CD8-positive, alpha-beta memory T cell (primary cell): ENCODE measurements at regions not wholly inside any gene's neighbourhood (a gene's known extent, or its start where the extent isn't known, plus 50 kb on each side); places are given as distances from the start of the nearest gene placed in this dataset.

Source experiments
- CTCF ChIA-PET: fragments of 350-600 bp; sonication (Branson Sonifier 250); formaldehyde crosslinking; loops from one replicate; lab custom pipeline; 2021; ENCODE audit warnings: antibody characterized with exemption; lab: Charles Lee
- POLR2A ChIA-PET: fragments of 350-600 bp; sonication (Branson Sonifier 250); formaldehyde crosslinking; loops from one replicate; lab custom pipeline; 2021; ENCODE audit warnings: antibody characterized with exemption; lab: Charles Lee
- DNase-seq, 5 donors: peaks; one replicate each; pipeline versions ENCODE4 v3.0.0 to v3.0.0-alpha.2; 2020 to 2022; ENCODE audit warnings: mixed read lengths in 1 of 5
- H3K27ac ChIP-seq: one replicate; pipeline ENCODE4 v1.7.0; 2013; ENCODE audit warnings: low read depth, mild to moderate bottlenecking, low read length, moderate library complexity
- H3K27me3 ChIP-seq: 2 replicates; pipeline ENCODE4 v1.7.0; 2013; ENCODE audit warnings: low read length, mild to moderate bottlenecking; ENCODE audit not compliant: insufficient read depth, poor library complexity, severe bottlenecking
- H3K36me3 ChIP-seq: 2 replicates; pipeline ENCODE4 v1.7.0; 2013; ENCODE audit warnings: mild to moderate bottlenecking, low read length, moderate library complexity; ENCODE audit not compliant: insufficient read depth
- H3K4me1 ChIP-seq: 2 replicates; pipeline ENCODE4 v1.7.0; 2013; ENCODE audit warnings: mild to moderate bottlenecking, low read length, moderate library complexity; ENCODE audit not compliant: insufficient read depth
- H3K4me3 ChIP-seq: 2 replicates; pipeline ENCODE4 v1.7.0; 2013; ENCODE audit warnings: mild to moderate bottlenecking, low read length
- H3K9me3 ChIP-seq: 2 replicates; pipeline ENCODE4 v1.7.0; 2013; ENCODE audit warnings: mild to moderate bottlenecking, low read length
- H3K27ac Mint-ChIP-seq, 8 donors: one replicate each; pipeline ENCODE4 v1.8.0; 2020 to 2021; ENCODE audit warnings: mixed read lengths in 8 of 8, mild to moderate bottlenecking in 6 of 8, inconsistent platforms in 3 of 8, moderate library complexity in 3 of 8
- H3K27me3 Mint-ChIP-seq, 2 donors: one replicate each; pipeline ENCODE4 v1.8.0; 2020 to 2021; ENCODE audit warnings: mixed read lengths in 2 of 2, mild to moderate bottlenecking in 1 of 2, moderate library complexity in 1 of 2
- H3K36me3 Mint-ChIP-seq, 3 donors: one replicate each; pipeline ENCODE4 v1.8.0; 2020 to 2021; ENCODE audit warnings: mixed read lengths in 3 of 3, inconsistent platforms in 1 of 3, mild to moderate bottlenecking in 1 of 3
- H3K4me1 Mint-ChIP-seq, 3 donors: one replicate each; pipeline ENCODE4 v1.8.0; 2020 to 2021; ENCODE audit warnings: mixed read lengths in 3 of 3, inconsistent platforms in 1 of 3, mild to moderate bottlenecking in 1 of 3
- H3K4me3 Mint-ChIP-seq, 7 donors: one replicate each; pipeline ENCODE4 v1.8.0; 2020 to 2021; ENCODE audit warnings: mixed read lengths in 7 of 7, mild to moderate bottlenecking in 6 of 7, moderate library complexity in 4 of 7, inconsistent platforms in 2 of 7
- H3K9me3 Mint-ChIP-seq, 5 donors: one replicate each; pipeline ENCODE4 v1.8.0; 2020 to 2022; ENCODE audit warnings: mixed read lengths in 5 of 5, mild to moderate bottlenecking in 3 of 5, moderate library complexity in 2 of 5, inconsistent platforms in 1 of 5

DNA sequence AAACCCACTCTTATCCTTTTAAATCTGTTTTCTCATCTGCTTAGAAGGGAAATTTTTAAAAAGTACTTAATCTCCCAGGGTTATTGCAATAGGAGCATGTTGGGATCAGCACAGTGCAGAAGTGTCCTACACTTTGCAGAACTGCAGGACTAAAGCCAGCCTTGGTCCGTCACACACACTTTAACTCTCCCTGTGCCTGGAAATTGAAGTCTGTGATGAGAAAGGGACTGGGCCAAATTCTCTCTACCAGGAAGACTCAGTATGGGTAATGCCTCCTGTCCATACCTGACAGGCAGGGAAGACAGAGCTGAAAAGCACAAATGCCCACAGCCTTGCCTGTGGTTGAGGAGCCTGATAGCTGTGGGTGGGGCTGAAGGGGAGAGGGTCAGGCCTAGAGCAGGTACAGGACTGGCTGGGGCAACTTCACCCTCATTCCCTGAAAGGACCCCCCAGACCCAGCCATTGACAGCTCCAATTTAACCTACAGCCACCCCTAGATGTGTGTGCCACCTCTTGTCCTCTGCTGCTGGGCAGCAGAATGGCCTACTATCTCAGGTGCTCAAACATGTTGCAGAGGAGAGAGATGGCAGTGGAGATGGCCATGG, 377.2 kb upstream of the KLHL29 start:
- no peaks in the 10 kb centered on the region for H3K4me1 Mint-ChIP-seq
- H3K27me3 Mint-ChIP-seq: no peaks in the 10 kb centered on the region
- CTCF ChIA-PET: interaction anchor here (1.1 kb wide), 1 partner anchor 9 kb away, joined by 3 read pairs; no protein-coding TSS in a partner anchor

DNA sequence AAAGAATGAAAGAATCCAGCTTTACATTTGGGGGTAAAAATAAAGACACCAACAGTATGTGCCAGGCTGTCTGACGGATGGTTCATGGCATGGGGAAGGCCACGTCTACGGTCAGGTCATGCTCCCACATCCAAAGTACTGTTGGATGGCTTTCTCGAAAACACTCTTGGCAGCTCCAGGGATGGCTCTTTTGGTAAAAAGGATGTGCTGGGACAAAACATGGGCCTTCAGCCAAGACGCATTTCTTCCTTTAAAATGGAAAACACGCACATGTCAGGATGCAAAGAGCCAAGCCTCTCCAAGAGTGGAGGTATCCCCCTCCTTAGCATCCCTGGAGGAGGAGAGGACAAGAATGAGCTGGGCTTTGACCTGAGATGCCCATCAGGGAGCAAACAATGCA, 376.5 kb upstream of the KLHL29 start:
- no peak overlapping the region for H3K27ac ChIP-seq
- no peak overlapping the region for H3K4me3 ChIP-seq
- H3K36me3 ChIP-seq: no peaks in the 10 kb centered on the region
- POLR2A ChIA-PET: no interaction called here
- Mint-ChIP-seq H3K9me3 (peaks cover 0 to 9% (median 2%) of the 10 kb centered on the region in 5 donors), H3K27ac (no peak overlapping the region), H3K27me3 (no peaks in the 10 kb centered on the region), H3K4me3 (no peak overlapping the region), H3K36me3 (no peaks in the 10 kb centered on the region), H3K4me1 (no peaks in the 10 kb centered on the region)
- CTCF ChIA-PET: interaction anchor here (1.1 kb wide), 1 partner anchor 8 kb away, joined by 3 read pairs; no protein-coding TSS in a partner anchor
- no peaks in the 10 kb centered on the region for H3K4me1 ChIP-seq
- no peaks in the 10 kb centered on the region for H3K27me3 ChIP-seq
- no peaks in the 10 kb centered on the region for H3K9me3 ChIP-seq
- no peak for DNase-seq

More for the DNA sequence above, 377.2 kb upstream of the KLHL29 start:
- Mint-ChIP-seq H3K9me3 (peaks cover 0 to 9% (median 2%) of the 10 kb centered on the region in 5 donors), H3K27ac (no peak overlapping the region), H3K4me3 (no peak overlapping the region), H3K36me3 (no peaks in the 10 kb centered on the region)
- H3K36me3 ChIP-seq: no peaks in the 10 kb centered on the region
- no peak for DNase-seq
- H3K9me3 ChIP-seq: no peaks in the 10 kb centered on the region
- POLR2A ChIA-PET: no interaction called here
- H3K4me1 ChIP-seq: no peaks in the 10 kb centered on the region
- no peaks in the 10 kb centered on the region for H3K27me3 ChIP-seq
- H3K4me3 ChIP-seq: no peak overlapping the region
- no peak overlapping the region for H3K27ac ChIP-seq

DNA sequence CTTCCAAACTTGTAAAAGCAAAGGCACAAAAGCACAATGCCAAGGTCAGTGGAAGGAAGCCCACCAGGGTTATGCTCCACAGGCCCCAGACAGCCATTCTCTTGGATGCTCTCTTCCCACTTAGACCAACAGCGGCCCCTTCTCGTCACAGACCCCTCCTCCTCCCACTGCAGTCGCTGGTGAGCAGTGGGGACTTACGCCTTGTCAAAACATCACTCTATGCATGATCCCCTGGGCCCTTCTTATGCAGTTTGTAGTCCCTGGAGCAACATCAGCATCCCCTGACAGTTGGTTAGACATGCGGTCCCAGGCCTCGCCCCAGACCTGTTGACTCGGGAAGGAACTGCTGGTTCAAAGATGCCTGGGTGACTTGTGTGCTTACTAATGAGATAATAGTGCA, 376.0 kb upstream of the KLHL29 start:
- no peak overlapping the region for H3K27ac Mint-ChIP-seq
- no peaks in the 10 kb centered on the region for H3K27me3 Mint-ChIP-seq
- Histone ChIP-seq H3K4me1 (no peaks in the 10 kb centered on the region), H3K4me3 (no peak overlapping the region), H3K36me3 (no peaks in the 10 kb centered on the region), H3K27me3 (no peaks in the 10 kb centered on the region), H3K27ac (no peak overlapping the region), H3K9me3 (no peaks in the 10 kb centered on the region)
- no peaks in the 10 kb centered on the region for H3K36me3 Mint-ChIP-seq
- CTCF ChIA-PET: no interaction called here
- H3K9me3 Mint-ChIP-seq: peaks cover 0 to 9% (median 2%) of the 10 kb centered on the region in 5 donors
- H3K4me1 Mint-ChIP-seq: no peaks in the 10 kb centered on the region
- H3K4me3 Mint-ChIP-seq: no peak overlapping the region
- no peak for DNase-seq
- POLR2A ChIA-PET: no interaction called here

DNA sequence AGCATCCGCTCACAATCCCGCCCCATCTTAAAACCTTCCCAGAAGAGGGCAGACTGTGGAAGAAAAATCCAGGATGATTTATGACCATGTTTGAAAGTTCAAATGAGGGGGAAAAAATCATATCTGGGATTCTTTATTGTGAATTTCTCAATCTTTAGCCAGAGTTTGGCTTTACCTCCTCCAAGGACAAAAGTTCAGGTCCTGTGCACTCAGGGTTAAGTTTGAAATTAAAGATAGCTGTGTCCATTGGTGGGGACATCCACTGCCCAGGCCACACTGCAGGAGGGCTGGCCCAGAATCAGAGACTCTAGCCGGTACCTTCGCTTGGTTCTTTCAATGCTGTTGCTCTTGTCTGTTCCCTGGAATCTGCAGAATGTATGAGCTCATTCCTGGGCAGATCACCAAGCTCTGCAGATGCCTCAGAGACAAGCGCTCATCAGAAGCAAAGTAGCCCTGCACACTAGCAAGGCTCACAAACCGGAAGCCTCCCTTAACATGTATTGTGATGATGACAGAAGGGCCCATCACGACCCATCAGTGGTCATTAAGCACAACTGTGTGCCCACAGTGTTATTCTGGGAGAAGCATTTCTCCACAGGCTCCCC, 375.3 kb upstream of the KLHL29 start:
- no peaks in the 10 kb centered on the region for H3K9me3 ChIP-seq
- H3K27me3 ChIP-seq: no peaks in the 10 kb centered on the region
- Mint-ChIP-seq H3K4me1 (no peaks in the 10 kb centered on the region), H3K27me3 (no peaks in the 10 kb centered on the region), H3K4me3 (no peak overlapping the region), H3K9me3 (peaks cover 0 to 9% (median 2%) of the 10 kb centered on the region in 5 donors), H3K27ac (no peak overlapping the region), H3K36me3 (no peaks in the 10 kb centered on the region)
- DNase-seq: no peak
- no peaks in the 10 kb centered on the region for H3K4me1 ChIP-seq
- ChIA-PET POLR2A (no interaction called here), CTCF (no interaction called here)
- no peak overlapping the region for H3K4me3 ChIP-seq
- no peak overlapping the region for H3K27ac ChIP-seq
- H3K36me3 ChIP-seq: no peaks in the 10 kb centered on the region

DNA sequence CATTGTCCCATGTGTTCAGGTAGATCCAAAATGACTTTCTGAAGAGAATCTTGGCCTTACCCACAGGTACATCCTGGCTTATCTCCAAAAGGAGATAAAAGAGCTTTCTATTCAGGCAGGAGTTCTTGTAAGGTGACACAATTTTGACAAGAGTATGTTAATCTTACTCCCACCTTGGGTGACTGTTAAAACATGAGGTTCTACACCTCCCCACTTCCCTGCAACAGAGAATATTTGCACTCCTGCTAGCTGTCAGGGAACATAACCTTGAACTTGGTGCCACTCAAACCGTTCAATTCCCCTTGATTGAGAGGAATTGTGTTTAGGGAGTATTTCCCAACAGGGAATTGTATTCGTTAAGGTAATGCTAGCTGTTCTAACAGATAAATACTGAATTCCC, 372.5 kb upstream of the KLHL29 start:
- Histone ChIP-seq H3K36me3 (no peaks in the 10 kb centered on the region), H3K9me3 (no peaks in the 10 kb centered on the region), H3K27ac (no peak overlapping the region), H3K4me1 (no peaks in the 10 kb centered on the region), H3K27me3 (no peaks in the 10 kb centered on the region), H3K4me3 (no peak overlapping the region)
- Mint-ChIP-seq H3K4me3 (no peak overlapping the region), H3K27ac (no peak overlapping the region), H3K9me3 (peaks cover 0 to 15% (median 0%) of the 10 kb centered on the region in 5 donors), H3K36me3 (no peaks in the 10 kb centered on the region), H3K4me1 (no peaks in the 10 kb centered on the region), H3K27me3 (no peaks in the 10 kb centered on the region)
- no peak for DNase-seq
- ChIA-PET POLR2A (no interaction called here), CTCF (no interaction called here)

DNA sequence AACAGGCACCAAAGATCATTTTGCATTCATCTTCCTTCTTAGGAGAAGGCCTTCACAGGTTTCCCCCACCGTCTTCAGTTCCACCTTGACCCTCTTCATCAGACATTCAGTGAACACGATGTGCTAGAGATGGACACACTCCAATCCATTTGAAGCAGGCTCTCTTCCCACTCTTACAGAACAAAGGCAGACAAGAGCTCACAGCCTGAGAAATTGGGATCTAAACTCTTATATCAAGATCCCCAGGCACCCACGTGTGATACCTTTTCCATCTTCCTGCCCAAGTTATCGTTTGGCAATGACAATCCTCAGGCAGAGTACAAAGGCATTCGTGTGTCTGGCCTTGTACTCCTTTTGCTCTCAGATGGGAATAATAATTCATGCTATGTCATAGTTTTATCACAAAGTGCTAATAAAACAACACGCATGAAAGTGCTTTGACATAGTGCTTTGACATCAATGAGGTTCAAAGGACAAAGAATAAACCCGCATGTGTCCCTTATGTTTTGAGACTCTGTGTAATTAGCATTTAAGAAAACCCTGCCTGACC, 369.3 kb upstream of the KLHL29 start:
- no peak for DNase-seq
- Histone ChIP-seq H3K9me3 (no peaks in the 10 kb centered on the region), H3K4me3 (no peak overlapping the region), H3K4me1 (no peaks in the 10 kb centered on the region), H3K36me3 (no peaks in the 10 kb centered on the region), H3K27me3 (no peaks in the 10 kb centered on the region), H3K27ac (no peak overlapping the region)
- Mint-ChIP-seq H3K9me3 (peaks cover 0 to 7% (median 0%) of the 10 kb centered on the region in 5 donors), H3K4me1 (no peaks in the 10 kb centered on the region), H3K27me3 (no peaks in the 10 kb centered on the region), H3K27ac (no peak overlapping the region), H3K36me3 (no peaks in the 10 kb centered on the region), H3K4me3 (no peak overlapping the region)
- ChIA-PET POLR2A (no interaction called here), CTCF (no interaction called here)

DNA sequence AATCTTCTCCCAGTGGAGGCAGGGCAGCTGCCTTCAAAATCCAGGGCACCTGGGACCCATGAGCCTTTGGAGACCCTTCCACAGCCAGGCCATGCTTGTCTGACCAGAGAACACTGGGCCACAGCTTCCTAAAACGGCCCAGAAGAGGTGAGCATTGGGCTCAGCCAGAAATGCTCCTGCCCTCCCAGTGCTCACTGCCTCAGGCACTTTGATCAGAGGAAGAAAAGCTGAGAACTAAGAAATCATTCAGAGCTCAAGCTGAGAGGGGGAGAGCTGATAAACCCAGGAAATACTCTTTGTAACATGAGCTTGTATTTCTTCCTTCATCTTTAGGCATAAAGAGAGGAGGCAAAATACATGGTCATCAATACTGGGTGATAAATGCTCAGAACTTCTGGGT, 365.5 kb upstream of the KLHL29 start:
- Mint-ChIP-seq H3K36me3 (peaks cover 0 to 1% (median 0%) of the 10 kb centered on the region in 3 donors), H3K9me3 (peaks cover 0 to 6% (median 0%) of the 10 kb centered on the region in 5 donors), H3K27ac (no peak overlapping the region), H3K27me3 (peaks cover 0 to 1% of the 10 kb centered on the region in 2 donors), H3K4me1 (no peaks in the 10 kb centered on the region), H3K4me3 (no peak overlapping the region)
- Histone ChIP-seq H3K4me1 (no peaks in the 10 kb centered on the region), H3K9me3 (no peaks in the 10 kb centered on the region), H3K27me3 (no peaks in the 10 kb centered on the region), H3K36me3 (no peaks in the 10 kb centered on the region), H3K4me3 (no peak overlapping the region), H3K27ac (no peak overlapping the region)
- POLR2A ChIA-PET: no interaction called here
- no peak for DNase-seq
- CTCF ChIA-PET: no interaction called here

DNA sequence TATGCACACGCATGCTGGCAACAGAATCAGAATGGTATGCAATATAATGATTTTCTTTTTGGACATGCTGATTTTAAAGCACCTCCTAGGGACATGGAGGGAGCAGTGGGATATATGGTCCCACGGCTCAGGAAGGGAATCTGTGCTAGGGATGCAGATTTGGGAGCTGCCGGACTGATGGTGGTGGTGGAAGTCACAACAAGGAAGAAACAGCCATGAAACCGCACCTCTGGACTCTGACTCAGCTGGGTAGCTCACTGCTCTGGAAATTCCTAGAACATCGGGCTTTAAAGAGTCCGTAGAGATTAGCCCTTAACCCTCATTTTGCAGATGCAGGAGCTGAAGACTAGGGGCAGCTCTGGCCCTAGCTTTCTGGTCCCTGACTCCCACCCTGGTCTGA, 364.3 kb upstream of the KLHL29 start:
- Histone ChIP-seq H3K27ac (no peak overlapping the region), H3K4me3 (no peak overlapping the region), H3K36me3 (no peaks in the 10 kb centered on the region), H3K27me3 (no peaks in the 10 kb centered on the region), H3K9me3 (no peaks in the 10 kb centered on the region), H3K4me1 (no peaks in the 10 kb centered on the region)
- H3K36me3 Mint-ChIP-seq: peaks cover 0 to 1% (median 0%) of the 10 kb centered on the region in 3 donors
- no peak overlapping the region for H3K27ac Mint-ChIP-seq
- H3K4me1 Mint-ChIP-seq: no peaks in the 10 kb centered on the region
- no peak overlapping the region for H3K4me3 Mint-ChIP-seq
- CTCF ChIA-PET: no interaction called here
- H3K27me3 Mint-ChIP-seq: peaks cover 0 to 1% of the 10 kb centered on the region in 2 donors
- peaks cover 0 to 4% (median 0%) of the 10 kb centered on the region in 5 donors for H3K9me3 Mint-ChIP-seq
- POLR2A ChIA-PET: no interaction called here
- DNase-seq: no peak
